ENCODE measurements at regions not wholly inside any gene's neighbourhood (a gene's known extent, or its start where the extent isn't known, plus 50 kb on each side); places are given as distances from the start of the nearest gene placed in this dataset.

- Histone ChIP-seq H3K4me3 (no peak overlapping the region), H3K27me3 (no peaks in the 10 kb centered on the region), H3K27ac (no peak overlapping the region), H3K36me3 (no peaks in the 10 kb centered on the region), H3K9me3 (no peaks in the 10 kb centered on the region), H3K4me1 (peaks cover 37% of the 10 kb centered on the region)
- TF ChIP-seq POLR2A (IDR thresholded peaks at IDR 0.05) (no peak), POLR2AphosphoS5 (IDR thresholded peaks at IDR 0.05; ENCODE audit: insufficient read depth in 1 of 2, low read depth in 1 of 2) (no peak), CTCF (IDR thresholded peaks at IDR 0.05) (no peak)
- no peak for DNase-seq (ENCODE audit: extremely low spot score in 2 of 2)
- intact Hi-C loops (cut with DNase I), result no loop called here
These were observed 250.2 kb upstream of the FGGY start for GRCh38 chr1:59046730-59047157.

- peaks cover 15% of the 10 kb centered on the region for H3K4me1 ChIP-seq
- TF ChIP-seq CTCF (IDR thresholded peaks at IDR 0.05) (no peak), POLR2A (IDR thresholded peaks at IDR 0.05) (no peak), POLR2AphosphoS5 (IDR thresholded peaks at IDR 0.05; ENCODE audit: insufficient read depth in 1 of 2, low read depth in 1 of 2) (no peak)
These were observed 245.9 kb upstream of the FGGY start for GRCh38 chr1:59051007-59051406.

GRCh38 chr1:59052166-59052590, 244.7 kb upstream of the FGGY start:
- Histone ChIP-seq H3K27ac (no peak overlapping the region), H3K27me3 (no peaks in the 10 kb centered on the region), H3K9me3 (no peaks in the 10 kb centered on the region), H3K4me3 (no peak overlapping the region), H3K36me3 (no peaks in the 10 kb centered on the region), H3K4me1 (peaks cover 22% of the 10 kb centered on the region)
- intact Hi-C loops (cut with DNase I), result loop anchor here (10.0 kb wide), 1 partner anchor 267 kb away; the partner anchor contains the start of gene JUN
- TF ChIP-seq POLR2A (IDR thresholded peaks at IDR 0.05) (no peak), CTCF (IDR thresholded peaks at IDR 0.05) (no peak), POLR2AphosphoS5 (IDR thresholded peaks at IDR 0.05; ENCODE audit: insufficient read depth in 1 of 2, low read depth in 1 of 2) (no peak)
- DNase-seq (ENCODE audit: extremely low spot score in 2 of 2), result no peak

More at GRCh38 chr1:59051007-59051406, 245.9 kb upstream of the FGGY start:
- H3K9me3 ChIP-seq, result no peaks in the 10 kb centered on the region
- intact Hi-C loops (cut with DNase I), result loop anchor here (10.0 kb wide), 1 partner anchor 266 kb away; the partner anchor contains the start of gene JUN
- no peak overlapping the region for H3K27ac ChIP-seq
- H3K36me3 ChIP-seq, result no peaks in the 10 kb centered on the region
- DNase-seq (ENCODE audit: extremely low spot score in 2 of 2), result no peak
- H3K27me3 ChIP-seq, result no peaks in the 10 kb centered on the region
- H3K4me3 ChIP-seq, result no peak overlapping the region

GRCh38 chr1:59054172-59054571, 242.7 kb upstream of the FGGY start:
- H3K4me1 ChIP-seq, result peaks cover 40% of the 10 kb centered on the region
- intact Hi-C loops (cut with DNase I), result loop anchor here (10.0 kb wide), 1 partner anchor 269 kb away; the partner anchor contains the start of gene JUN
- TF ChIP-seq CTCF (IDR thresholded peaks at IDR 0.05) (no peak), POLR2A (IDR thresholded peaks at IDR 0.05) (no peak)
- no peak overlapping the region for H3K4me3 ChIP-seq
- H3K9me3 ChIP-seq, result no peaks in the 10 kb centered on the region
- H3K36me3 ChIP-seq, result no peaks in the 10 kb centered on the region
- DNase-seq (ENCODE audit: extremely low spot score in 2 of 2), result no peak
- H3K27me3 ChIP-seq, result no peaks in the 10 kb centered on the region
- no peak overlapping the region for H3K27ac ChIP-seq

- Histone ChIP-seq H3K9me3 (no peaks in the 10 kb centered on the region), H3K4me1 (peaks cover 41% of the 10 kb centered on the region), H3K36me3 (no peaks in the 10 kb centered on the region), H3K4me3 (peak overlapping the region in 1 of 2 donors; percentile 3), H3K27ac (peak overlapping the region; percentile 74), H3K27me3 (no peaks in the 10 kb centered on the region)
- TF ChIP-seq CTCF (IDR thresholded peaks at IDR 0.05), result no peak
- peak; percentile 34 to 55 for TF ChIP-seq POLR2AphosphoS5 (IDR thresholded peaks at IDR 0.05; ENCODE audit: insufficient read depth in 1 of 2, low read depth in 1 of 2)
- no peak for TF ChIP-seq POLR2A (IDR thresholded peaks at IDR 0.05)
- no peak for DNase-seq (ENCODE audit: extremely low spot score in 2 of 2)
- intact Hi-C loops (cut with DNase I), result loop anchor here (10.0 kb wide), 1 partner anchor 271 kb away; the partner anchor contains the start of gene JUN
These were observed 240.8 kb upstream of the FGGY start for GRCh38 chr1:59055908-59056719.
